GM18907 (cell line): ENCODE measurements at regions not wholly inside any gene's neighbourhood (a gene's known extent, or its start where the extent isn't known, plus 50 kb on each side); places are given as distances from the start of the nearest gene placed in this dataset.
"Not testable (repeated sequence)": the region's sequence is repeated elsewhere in the genome, so short reads cannot be mapped to it uniquely, and the experiment has no call there.

Experiments used
- ATAC-seq: cut with Tn5 transposase; IDR thresholded peaks from one replicate; pipeline ENCODE4 v1.9.1; 2021; ENCODE audit warnings: mild to moderate bottlenecking, moderate library complexity; ENCODE audit not compliant: unreplicated experiment

DNA sequence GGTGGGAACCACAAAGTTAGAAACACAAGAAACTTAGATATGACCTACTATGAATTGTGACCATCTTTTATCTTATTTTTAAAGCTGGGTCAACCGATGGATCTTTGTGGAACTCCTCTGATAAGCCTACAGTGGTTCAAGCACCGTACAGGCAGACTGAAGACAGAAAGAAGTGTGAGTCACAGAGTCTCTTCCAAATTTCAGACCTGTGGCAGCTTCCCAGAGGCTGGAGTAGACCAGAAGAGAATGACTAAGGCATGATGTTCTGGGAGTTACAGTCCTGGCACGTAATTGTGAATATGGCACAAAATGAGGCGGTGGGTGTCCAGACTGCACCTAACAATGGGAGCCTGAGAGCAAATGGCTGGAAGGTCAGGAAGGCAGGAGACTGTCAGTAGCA is 70.0 kb downstream of the LMO4 start:
- ATAC-seq: no peak

DNA sequence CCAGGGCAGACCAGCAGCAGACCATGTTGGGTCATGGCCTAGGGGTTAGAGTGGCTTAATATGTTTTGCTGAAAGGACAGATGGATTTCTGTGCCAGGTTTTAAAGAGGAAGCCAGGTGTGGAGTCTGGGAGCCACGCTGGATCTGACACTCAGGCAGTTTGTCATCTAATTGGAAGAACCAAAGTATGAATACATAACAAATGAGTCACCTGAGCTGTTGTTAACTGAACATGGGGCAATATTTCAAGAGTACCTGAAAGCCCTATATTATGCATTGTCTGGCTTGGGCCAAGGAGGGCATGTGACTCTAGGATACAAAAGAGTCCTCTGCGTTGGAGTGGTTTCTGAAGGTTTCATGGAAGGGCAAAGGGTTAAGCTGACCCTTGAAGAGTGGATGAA is 70.6 kb downstream of the LMO4 start:
- no peak for ATAC-seq

DNA sequence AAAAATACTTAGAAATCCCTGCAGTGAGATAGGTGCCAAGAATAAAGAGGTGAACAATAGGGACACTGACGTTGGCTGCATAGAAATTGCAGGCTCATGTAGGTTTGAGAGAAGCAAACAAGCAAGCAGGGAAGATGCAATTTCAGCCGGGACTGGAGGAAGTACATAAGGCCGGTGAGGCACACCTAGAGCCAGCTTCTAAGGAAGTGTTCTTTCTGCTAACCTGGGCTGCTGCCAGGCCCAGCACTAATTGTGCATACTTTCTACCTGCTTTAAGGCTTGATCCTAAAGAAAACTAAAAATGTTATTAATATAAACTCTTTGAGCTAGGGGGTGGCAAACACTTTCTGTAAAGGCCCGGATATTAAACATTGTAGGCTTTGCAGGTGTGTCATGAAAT is 71.0 kb downstream of the LMO4 start:
- no peak for ATAC-seq

DNA sequence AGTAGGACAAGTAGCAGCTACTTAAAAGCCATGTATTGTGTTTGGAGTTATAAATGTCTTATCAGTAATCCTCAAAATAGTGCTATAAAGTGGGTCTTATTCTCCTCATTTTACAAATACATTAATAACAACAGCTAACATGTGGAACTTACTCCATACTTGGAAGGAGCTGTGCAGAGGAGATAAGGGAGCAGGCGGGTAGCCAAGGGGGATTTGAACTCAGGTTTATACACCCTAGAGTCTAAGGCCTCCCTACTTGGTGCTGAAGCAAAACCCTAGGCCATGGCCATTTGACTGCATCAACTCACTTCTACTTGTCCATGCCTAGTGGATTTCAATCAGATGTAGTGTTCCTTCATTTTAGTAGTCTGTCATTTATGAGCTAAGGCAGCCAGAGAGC is 72.1 kb downstream of the LMO4 start:
- ATAC-seq: no peak

DNA sequence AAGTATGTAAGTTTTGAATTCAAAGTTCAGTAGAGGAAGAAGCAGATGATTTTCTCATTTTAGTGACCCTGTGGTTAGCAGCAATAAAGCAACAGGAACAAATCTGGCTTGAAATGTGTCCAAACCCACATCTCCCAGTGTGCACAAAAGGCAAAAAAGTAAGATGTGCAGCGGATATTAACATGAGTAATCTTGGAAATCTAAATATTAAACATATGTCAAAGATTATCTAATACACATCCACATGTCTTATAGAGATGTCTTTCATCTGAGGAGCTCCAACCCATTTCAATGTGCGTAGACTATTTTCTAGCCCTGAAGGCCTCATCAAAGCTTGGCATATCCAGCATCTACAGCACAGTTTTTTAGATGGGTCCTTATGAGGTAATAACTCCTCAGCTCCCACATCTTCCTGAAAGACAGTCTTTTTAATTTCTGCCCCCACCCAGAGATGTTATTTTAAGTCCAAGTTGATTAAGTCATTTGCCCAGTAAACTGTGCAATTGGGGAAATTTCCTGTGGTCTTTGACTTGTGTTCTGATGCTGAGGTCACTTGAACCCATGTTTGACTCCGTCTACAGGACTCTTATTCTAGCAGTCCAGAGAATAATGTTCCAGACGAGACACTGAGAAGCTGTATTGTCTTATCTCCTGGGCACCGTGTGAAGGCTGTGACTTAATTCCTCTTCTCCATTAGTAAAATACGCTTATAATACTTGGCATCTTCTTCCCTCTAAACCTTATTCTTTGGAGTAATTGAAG is 73.7 kb downstream of the LMO4 start:
- no peak for ATAC-seq

DNA sequence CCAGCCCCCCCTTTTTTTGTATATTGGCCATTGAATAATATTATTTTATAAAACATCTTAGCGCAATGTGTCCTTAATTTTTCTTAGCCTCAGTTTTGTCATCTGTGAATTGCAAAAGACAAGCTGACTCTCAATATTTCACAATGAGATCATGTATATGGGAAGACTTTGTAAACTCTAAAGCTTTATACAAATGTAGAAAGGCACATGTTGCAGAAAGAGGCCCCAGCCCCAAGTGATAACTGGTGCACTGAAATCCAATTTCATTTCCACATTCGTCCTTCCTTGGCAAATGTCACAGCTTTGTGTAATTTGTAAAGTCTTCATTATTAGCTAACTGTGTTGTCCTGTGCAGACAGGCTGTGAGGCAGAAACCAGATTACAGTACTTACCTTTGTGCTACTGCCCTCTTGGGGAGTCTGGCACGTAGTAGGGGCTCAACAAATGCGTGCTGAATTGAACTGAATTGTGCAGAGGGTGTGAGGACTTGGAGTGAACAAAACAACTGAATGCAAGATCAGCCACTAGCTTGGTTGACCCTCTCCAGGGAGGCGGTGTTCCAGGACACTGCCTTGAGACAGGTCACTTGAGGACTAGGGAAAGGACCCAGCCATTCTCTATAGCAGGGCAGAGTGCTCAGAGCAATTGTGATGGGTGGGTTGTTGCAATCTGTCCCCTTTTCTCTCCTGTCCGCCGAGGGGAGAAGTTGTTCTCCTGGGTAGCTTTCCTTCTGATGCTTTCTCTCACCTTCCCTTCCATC is 74.6 kb downstream of the LMO4 start:
- ATAC-seq: no peak

DNA sequence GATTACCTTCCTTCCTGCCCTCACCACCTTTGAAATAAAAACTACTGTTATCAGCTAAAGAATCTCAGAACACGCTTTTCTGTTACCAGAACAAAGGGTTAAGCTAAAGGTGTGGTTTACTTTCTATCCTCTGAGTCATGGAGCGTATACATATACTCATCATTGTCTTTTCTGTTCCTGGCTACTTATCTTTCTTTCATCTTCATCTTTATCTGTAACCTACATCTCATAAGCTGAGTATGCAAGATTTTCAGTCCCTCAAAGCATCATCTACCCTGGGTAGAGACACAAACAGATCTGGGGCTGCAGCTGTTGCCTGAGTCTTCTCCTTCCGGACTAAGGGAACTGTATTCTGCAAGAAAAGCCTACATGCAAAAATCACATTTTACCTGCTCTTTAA is 75.6 kb downstream of the LMO4 start:
- ATAC-seq: no peak

DNA sequence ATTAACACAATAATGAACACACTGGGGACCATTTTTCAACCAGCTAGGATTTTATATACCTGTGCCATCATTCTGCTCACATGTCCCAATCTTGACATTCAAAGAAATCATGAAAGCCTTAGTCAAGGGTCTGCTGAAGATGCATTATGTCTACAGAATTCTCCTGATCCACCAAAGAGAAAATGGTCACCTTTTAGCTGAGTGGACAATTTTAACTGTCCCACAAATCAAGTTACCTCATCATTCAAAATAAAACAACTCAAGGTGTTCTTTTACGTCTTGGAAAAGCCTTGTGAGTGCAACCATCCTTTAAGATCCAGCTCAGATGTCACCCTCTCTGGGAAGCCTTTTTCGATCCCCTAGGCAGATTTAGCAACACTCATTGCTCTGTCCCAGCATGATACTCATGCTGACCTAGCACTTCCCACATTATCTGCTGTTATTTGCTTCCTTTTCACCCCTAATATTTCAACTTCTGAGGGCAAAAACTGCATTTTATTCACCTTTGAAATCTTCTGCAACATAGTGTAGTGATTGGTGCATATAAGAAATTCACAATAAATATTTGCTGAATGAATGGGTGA is 80.1 kb downstream of the LMO4 start:
- no peak for ATAC-seq

DNA sequence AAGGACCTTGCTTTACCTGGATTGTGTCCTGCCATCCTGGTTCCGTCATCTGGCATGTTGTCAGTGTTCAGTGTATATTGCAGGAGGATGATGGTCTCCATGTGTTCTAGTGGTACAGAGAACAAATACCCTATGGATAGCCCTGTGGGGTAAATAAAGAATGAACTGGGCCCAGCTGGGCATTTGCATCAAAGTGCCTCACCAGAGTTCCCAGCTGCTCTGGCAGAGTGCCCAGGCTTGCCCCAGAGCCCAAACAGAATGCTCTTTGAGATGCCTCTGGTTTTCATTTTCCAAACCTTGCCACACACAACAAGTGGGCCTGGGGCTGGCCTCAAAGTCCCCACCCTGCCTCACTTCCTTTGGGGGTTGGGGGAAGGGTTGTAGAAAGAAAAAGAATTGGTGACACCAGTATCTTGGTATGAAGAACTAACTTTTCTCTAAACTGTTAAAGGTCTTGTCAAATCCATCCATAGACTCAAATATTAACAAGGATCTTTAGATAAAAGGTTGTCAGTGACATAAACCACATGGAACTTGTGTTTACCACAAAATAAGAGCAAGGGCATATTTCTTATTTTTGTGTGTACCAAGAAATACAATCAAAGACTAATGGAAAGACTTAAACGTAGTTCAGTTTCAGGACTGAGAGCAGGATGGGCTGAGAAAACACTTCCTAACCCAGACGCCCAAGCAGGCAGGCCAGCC is 82.2 kb downstream of the LMO4 start:
- no peak for ATAC-seq

DNA sequence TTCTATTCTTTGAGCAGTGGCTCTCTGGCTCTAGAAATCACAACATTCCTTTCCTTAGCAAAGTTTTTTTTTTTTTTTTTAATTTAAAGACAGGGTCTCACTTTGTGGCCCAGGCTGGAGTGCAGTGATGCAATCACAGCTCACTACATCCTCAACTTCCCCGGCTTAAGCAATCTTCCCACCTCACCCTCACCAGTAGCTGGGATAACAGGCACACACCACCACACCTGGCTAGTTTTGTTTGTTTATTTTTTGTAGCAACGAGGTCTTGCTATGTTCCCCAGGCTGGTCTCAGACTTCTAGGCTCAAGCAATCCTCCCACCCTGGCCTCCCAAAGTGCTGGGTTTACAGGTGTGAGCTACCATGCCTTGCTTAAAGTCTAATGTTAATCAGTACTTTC is 85.2 kb downstream of the LMO4 start:
- ATAC-seq: not testable (repeated sequence)

DNA sequence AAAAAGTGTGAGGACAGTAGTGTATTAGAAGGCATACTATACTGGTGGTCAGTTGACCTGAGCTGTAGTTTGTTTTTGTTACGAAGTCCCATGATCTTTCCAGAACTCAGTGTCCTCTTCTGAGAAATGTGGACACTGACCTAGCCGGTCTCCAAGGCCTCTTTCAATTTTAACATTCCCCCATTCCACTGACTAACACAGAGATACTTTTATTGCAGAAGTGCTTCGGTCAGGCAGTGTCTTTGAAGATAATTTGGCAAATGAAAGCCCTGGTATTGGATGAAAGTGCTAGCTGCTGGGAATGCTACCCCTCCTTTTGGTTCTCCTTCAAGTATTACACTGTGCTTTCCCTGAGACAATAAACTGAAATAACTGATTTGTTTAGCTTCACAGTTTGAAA is 89.4 kb downstream of the LMO4 start:
- ATAC-seq: no peak

DNA sequence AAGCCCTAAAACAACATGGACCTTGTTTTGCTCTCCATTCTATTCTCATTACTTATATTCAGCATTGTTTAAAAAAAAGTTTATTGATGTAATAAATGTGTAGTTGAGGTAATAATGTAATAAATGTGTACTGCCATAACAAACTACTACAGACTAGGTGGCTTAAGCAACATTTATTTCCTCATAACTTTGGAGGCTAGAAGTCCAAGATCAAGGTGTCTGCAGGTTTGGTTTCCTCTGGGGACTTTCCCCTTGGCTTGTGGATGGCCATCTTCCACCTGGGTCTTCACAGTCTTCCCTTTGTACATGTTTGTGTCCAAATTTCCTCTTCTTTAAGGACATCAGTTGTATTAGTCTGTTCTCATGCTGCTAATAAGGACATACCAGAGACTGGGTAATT is 93.1 kb downstream of the LMO4 start:
- no peak for ATAC-seq

DNA sequence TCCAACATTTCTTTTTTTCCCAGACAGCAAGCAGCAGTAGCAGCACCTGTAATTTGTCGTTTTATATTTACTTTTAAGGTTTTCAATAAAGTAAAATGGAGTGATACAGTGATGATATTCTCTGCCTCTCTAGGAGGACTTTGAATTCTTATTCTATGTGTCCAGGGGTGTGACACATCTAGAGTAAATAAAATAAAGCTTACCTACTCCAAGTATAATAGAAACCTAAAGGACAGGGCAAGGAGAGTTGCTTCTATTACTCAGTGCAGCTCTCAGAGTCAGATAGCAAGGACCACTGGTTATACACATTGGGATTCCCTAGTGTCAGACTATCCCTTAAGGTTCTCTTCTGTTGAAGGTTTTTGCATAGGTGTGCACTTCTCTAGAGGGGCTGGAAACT is 95.9 kb downstream of the LMO4 start:
- ATAC-seq: no peak

DNA sequence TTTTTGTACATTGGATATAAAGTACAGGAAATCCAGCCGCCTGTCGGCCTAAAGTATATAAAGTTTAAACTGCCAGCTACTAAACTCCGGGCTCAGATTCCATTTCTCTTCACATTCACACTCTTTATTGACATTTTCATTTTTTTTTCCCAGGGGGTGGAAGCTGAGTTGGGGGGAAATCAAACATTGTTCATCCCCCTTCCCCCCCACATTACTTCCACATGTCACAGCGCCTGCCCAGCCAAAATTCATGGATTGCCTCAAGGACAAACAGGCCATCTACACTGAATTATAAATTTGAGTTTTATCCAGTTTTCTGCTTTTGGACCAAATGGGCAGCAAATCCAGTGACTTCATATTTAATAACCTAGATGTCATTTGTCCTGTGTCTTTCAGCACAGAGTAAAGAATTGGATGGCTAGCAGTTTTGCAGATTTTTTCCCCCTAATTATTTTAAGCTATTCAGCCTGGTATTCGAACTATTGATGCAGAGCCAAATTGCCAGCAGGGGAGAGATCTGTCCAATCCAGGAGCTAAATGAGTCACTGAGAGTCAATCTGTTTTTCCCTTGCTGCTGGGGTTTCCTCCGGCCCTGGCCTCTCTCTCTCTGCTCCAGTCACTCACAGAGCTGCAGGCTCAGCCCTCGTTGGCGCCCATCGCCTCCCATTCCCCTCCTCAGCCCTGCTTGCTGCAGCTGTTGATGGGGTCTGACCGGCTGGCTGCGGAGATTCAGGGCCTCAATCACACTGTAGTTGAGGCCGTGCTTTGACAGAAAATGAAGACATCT is 98.0 kb downstream of the LMO4 start:
- no peak for ATAC-seq

DNA sequence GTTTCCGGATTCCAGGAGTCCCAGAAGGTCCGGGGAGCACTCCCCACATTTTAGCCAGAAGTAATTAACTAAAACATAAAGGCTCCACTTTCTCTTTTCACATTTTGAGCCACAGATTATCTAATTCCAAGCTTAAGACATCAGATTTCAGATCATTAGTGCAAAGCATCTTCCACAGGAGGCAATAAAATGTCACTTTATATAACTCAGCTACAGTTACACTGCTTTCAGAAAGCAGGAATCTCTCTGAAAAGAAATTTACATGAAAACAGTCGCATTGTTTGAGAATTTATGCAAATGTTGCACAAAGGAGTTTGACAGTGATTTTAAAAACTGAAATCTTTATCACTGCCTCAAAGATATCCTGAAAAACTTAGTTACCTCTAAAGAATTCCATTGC is 99.7 kb downstream of the LMO4 start:
- no peak for ATAC-seq

DNA sequence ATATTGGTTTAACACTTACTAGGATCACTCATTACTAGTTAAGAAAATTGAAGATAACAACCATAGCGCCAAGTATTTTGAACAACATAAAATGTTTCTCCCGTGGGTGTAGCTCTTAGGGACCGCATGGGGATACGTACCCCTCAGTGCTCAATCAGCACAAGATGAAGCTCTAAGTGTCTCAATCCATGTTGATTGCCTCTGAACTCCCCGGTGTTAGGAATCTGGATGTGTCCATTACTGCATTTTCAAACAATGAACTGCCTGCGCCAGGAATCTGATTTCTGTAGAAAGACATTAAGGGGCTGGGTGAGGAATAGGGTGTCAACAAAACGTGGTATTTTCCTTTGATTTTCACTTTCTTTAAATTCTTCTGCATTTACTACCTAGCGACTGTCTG is 100.2 kb downstream of the LMO4 start:
- no peak for ATAC-seq

DNA sequence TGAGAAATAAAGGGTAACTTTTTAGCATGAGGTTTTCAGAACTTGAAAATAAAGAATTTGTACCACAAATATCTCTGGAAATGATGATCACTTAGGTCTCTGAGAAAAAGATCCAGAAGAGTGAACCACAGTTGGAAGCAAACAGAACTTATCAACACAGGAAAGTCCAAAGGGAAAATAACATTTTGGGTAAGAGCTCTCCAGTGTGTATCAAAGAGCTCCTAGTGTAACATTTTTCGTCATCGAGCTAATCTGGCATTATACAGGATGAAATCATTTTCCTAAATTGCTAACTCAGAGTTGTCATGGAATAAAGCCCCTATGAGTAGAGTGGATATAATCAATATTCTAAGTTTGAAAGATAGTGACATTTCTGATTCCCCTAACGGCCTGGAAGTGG is 104.0 kb downstream of the LMO4 start:
- ATAC-seq: no peak

DNA sequence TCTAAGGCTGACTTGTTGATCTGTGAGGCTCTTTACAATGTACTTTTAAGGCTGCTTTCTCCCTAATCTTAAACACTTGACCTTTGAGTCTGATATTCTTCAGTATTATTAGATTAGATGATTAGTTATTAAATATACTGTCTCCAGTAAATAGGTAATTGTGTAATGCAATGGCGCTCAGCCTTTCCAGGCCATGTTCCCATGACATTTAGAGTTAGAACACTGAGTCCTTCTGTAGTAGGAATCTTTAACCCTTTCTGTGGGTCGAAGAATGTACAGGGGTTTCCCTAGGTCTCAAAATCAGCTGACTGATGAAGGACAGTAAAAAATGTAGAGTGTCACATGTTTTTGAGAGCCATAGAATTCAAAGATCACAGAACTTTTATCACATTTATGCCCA is 104.4 kb downstream of the LMO4 start:
- not testable (repeated sequence) for ATAC-seq

DNA sequence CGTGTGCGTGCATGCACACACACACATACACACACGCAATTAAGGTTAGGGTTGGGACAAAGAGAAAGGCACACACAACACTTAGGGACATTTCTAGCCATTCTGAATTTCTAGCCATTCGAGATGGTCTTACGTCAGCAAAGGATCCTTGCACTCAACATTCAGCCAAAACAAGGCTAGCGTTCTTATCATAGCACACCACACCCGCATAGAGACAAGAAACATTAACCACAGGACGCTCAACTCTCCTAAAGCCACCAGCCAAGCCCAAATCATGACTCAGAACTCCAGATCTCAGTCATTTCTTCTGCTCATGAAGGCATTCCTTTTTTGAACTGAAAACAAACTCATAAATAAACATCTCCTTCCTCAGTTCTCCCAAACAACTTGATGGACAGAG is 106.8 kb downstream of the LMO4 start:
- no peak for ATAC-seq

DNA sequence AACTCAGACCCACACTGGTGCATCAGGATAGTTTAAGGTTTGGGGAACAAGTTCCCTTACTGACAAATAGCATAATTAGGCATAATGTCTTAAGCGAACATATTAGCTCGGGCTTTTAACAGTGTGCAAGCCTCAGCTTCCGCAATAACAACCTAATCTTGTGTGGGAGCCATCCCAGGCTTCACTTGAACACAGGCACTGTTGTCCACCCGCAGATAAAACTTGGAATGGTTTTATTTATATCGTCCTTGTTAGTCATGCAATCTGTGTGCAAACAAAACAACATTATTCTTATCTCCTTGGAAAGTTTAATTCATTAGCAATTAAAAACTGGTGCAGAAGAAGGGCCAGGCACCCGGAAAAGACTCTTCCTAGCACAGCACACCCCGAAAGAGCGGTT is 107.4 kb downstream of the LMO4 start:
- not testable (repeated sequence) for ATAC-seq

DNA sequence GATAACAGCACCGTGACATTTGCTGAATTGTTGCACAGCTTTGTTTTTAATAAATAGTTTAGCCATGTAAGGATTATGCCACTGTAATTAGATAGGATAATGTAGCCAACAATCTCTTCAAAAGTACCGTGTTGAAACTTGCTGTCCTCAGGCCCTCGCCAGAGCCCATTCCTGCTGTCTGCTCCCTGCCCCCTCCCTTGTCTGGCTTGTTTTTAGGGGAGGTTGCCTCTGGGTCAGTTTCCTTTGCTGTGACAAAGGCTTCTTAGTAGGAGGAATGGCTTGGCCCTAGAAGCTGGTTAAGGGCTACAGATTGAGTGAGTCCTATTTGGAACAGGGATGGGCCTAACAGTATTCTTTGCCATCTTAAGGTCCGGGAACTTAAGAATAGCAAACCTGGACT is 107.9 kb downstream of the LMO4 start:
- no peak for ATAC-seq
